Natural killer cell (primary cell): ENCODE measurements at regions not wholly inside any gene's neighbourhood (a gene's known extent, or its start where the extent isn't known, plus 50 kb on each side); places are given as distances from the start of the nearest gene placed in this dataset.
A peak's percentile ranks its signal among the peaks of the same experiment; 100 is the strongest.
"Not testable (repeated sequence)": the region's sequence is repeated elsewhere in the genome, so short reads cannot be mapped to it uniquely, and the experiment has no call there.

Experiments
- ATAC-seq, 3 donors: fragments of 150-1000 bp in 2 of 3; fragments of 200-7000 bp in 1 of 3; cut with Tn5 transposase; 1 replicate in 1 of 3; 2 replicates in 2 of 3; pipeline ENCODE4 v1.10.0; 2021; ENCODE audit warnings: mild to moderate bottlenecking in 2 of 3, moderate library complexity in 2 of 3
- DNase-seq, 2 donors: peaks; one replicate each; pipeline versions ENCODE4 v3.0.0 to v3.0.0-alpha.2; 2013 to 2021; ENCODE audit warnings: mixed read lengths in 1 of 2
- H3K27ac ChIP-seq: one replicate; pipeline ENCODE4 v1.5.1; 2013; ENCODE audit warnings: mild to moderate bottlenecking, low read length
- H3K27me3 ChIP-seq: one replicate; pipeline ENCODE4 v1.6.1; 2013; ENCODE audit warnings: low read length; ENCODE audit not compliant: control insufficient read depth, insufficient read depth
- H3K36me3 ChIP-seq: one replicate; pipeline ENCODE4 v1.6.1; 2013; ENCODE audit warnings: low read length; ENCODE audit not compliant: control insufficient read depth, insufficient read depth
- H3K4me1 ChIP-seq: one replicate; pipeline ENCODE4 v1.6.1; 2013; ENCODE audit warnings: low read length; ENCODE audit not compliant: control insufficient read depth, insufficient read depth
- H3K4me3 ChIP-seq: one replicate; pipeline ENCODE4 v1.5.1; 2013; ENCODE audit warnings: low read length
- H3K9me3 ChIP-seq: one replicate; pipeline ENCODE4 v1.6.1; 2013; ENCODE audit warnings: low read length; ENCODE audit not compliant: control insufficient read depth, insufficient read depth
- H3K27ac Mint-ChIP-seq, 2 donors: one replicate each; pipeline ENCODE4 v1.8.0; 2022; ENCODE audit warnings: mild to moderate bottlenecking in 2 of 2, mixed read lengths in 2 of 2, moderate library complexity in 1 of 2
- H3K27me3 Mint-ChIP-seq, 2 donors: one replicate each; pipeline ENCODE4 v1.8.0; 2022; ENCODE audit warnings: low read depth in 2 of 2, mixed read lengths in 2 of 2
- H3K36me3 Mint-ChIP-seq: one replicate; pipeline ENCODE4 v1.8.0; 2022; ENCODE audit warnings: mixed read lengths
- H3K4me1 Mint-ChIP-seq, 2 donors: one replicate each; pipeline ENCODE4 v1.8.0; 2022; ENCODE audit warnings: mixed read lengths in 2 of 2
- H3K4me3 Mint-ChIP-seq: one replicate; pipeline ENCODE4 v1.8.0; 2022; ENCODE audit warnings: mild to moderate bottlenecking, moderate library complexity, mixed read lengths
- H3K9me3 Mint-ChIP-seq, 2 donors: one replicate each; pipeline ENCODE4 v1.8.0; 2022; ENCODE audit warnings: mixed read lengths in 2 of 2
- CTCF ChIP-seq: fragments of 200-600 bp; IDR thresholded peaks from one replicate; pipeline ENCODE4 v1.8.0; 2022; ENCODE audit warnings: antibody characterized with exemption
- WGBS: methylation state at CpG from one replicate; pipeline ENCODE4 v1.1.7; 2013; ENCODE audit warnings: missing lambda C conversion rate; ENCODE audit not compliant: insufficient coverage; 5-methylcytosine and 5-hydroxymethylcytosine counted together
- intact Hi-C: fragments of 100-400 bp; cut with micrococcal nuclease; formaldehyde crosslinking; loops from one replicate; pipeline ENCODE4 v1.14.2; 2022

DNA sequence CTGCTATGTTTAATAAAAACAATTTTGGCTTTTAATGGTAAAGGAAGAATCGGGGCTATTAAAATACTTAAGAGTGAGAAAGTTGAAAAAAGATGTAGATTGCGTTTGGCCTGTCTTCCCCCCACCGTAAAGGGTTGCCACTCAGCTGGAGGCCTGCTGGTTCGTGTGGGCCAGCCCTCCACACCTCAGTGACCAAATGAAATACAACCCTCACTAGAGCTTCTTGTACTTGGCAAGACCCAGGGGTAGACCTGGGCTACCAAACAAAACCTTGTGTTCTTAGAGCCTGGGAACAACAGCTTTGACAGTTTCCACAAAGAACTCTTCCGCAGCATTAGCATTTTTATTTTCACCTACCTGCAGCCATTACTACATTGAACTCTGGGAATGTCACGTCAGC, 152.8 kb upstream of the PABPC3 start:
- 90% methylated on average over 6 of the region's 6 CpGs for WGBS
- Histone ChIP-seq H3K4me3 (no peak overlapping the region), H3K36me3 (no peaks in the 10 kb centered on the region), H3K27me3 (no peaks in the 10 kb centered on the region), H3K9me3 (no peaks in the 10 kb centered on the region), H3K4me1 (no peaks in the 10 kb centered on the region), H3K27ac (no peak overlapping the region)
- H3K36me3 Mint-ChIP-seq, result peaks cover 6% of the 10 kb centered on the region
- ATAC-seq (no peak), DNase-seq (no peak)
- TF ChIP-seq CTCF, result no peak
- no peak overlapping the region for H3K27ac Mint-ChIP-seq
- H3K9me3 Mint-ChIP-seq, result no peaks in the 10 kb centered on the region
- no peaks in the 10 kb centered on the region for H3K4me1 Mint-ChIP-seq
- intact Hi-C loops, result no loop called here
- no peak overlapping the region for H3K4me3 Mint-ChIP-seq
- no peaks in the 10 kb centered on the region for H3K27me3 Mint-ChIP-seq

DNA sequence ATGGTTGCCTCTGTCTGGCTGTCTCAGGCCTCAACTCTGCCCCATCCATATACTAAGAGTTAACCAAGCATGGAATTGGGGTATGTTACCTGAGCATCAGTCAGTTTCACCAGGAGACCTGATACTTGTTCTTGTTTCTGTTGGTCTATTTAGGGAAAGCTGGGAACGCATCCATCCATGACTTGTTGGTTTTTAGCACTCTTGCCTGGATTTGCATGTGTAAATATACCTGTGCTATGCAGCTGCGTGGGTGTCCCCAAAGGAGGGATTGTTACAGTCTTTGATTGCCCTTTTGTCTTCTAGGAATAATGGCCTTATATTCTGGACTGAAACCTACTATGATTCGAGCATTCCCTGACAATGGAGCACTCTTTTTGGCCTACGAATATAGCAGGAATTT, 151.9 kb upstream of the PABPC3 start:
- H3K36me3 Mint-ChIP-seq, H3K36me3 ChIP-seq, intact Hi-C loops, H3K27me3 ChIP-seq, H3K4me3 Mint-ChIP-seq, DNase-seq, H3K27me3 Mint-ChIP-seq, H3K9me3 Mint-ChIP-seq, H3K27ac Mint-ChIP-seq, ATAC-seq, H3K4me3 ChIP-seq, H3K4me1 Mint-ChIP-seq, H3K27ac ChIP-seq, H3K4me1 ChIP-seq, H3K9me3 ChIP-seq: not testable (repeated sequence)
- WGBS, result 64% methylated on average over 2 of the region's 4 CpGs

GRCh38 chr13:24948977-24949376, 147.0 kb upstream of the PABPC3 start:
- DNase-seq, intact Hi-C loops, H3K36me3 ChIP-seq, H3K27ac Mint-ChIP-seq, H3K36me3 Mint-ChIP-seq, H3K9me3 ChIP-seq, H3K4me1 Mint-ChIP-seq, H3K4me3 ChIP-seq, ATAC-seq, H3K9me3 Mint-ChIP-seq, H3K4me1 ChIP-seq, H3K4me3 Mint-ChIP-seq, H3K27ac ChIP-seq, H3K27me3 ChIP-seq, H3K27me3 Mint-ChIP-seq: not testable (repeated sequence)
- 100% methylated on average over 1 of the region's 2 CpGs for WGBS

DNA sequence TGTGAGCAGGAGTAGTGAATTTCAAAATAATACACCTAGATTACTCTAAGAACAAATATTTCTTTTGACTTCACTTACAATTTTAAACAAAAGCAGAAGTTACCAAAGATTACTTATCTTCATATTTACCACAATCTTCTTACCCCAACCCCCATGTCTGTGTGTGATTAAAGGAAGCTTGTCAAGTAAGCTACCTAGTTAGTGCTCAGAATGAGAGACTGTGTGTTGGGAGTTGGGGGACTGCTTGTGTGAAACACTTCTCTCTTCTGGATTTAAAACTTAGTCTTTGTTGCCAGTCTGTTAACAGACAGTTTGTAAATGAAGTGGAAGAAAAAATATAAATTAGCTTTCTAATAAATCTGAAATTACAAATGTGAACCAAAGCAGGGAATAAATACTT, 145.3 kb upstream of the PABPC3 start:
- H3K27me3 Mint-ChIP-seq, H3K27ac ChIP-seq, H3K4me1 Mint-ChIP-seq, H3K4me1 ChIP-seq, H3K9me3 Mint-ChIP-seq, H3K9me3 ChIP-seq, DNase-seq, H3K36me3 ChIP-seq, intact Hi-C loops, ATAC-seq, H3K36me3 Mint-ChIP-seq, H3K27me3 ChIP-seq, H3K4me3 ChIP-seq, H3K4me3 Mint-ChIP-seq: not testable (repeated sequence)
- H3K27ac Mint-ChIP-seq, result peak overlapping the region in 1 of 2 donors; percentile 56

DNA sequence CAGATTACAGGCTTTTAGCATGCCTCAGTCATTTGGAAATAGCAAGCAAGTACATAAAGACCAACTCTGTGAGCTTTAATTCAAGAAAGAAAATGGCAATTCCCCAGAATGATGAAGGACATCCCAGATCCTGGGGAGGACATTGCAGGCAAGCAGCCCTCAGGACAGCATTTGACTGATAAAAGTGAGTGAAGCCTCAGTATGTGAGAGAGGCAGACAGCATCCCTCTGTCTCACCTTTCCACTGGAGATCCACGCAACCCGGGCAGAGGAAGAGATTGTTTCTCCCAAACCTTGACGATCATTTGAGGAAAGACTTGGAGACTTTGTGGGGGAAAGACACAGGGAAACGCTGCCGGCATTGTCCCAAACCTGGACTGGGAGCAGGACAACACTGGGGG, 128.0 kb upstream of the PABPC3 start:
- 4% methylated on average over 3 of the region's 5 CpGs for WGBS

More for the DNA sequence above, 128.0 kb upstream of the PABPC3 start:
- H3K36me3 ChIP-seq, DNase-seq, H3K4me1 Mint-ChIP-seq, intact Hi-C loops, H3K4me3 ChIP-seq, H3K27me3 Mint-ChIP-seq, H3K4me1 ChIP-seq, H3K36me3 Mint-ChIP-seq, H3K4me3 Mint-ChIP-seq, H3K27me3 ChIP-seq, H3K27ac Mint-ChIP-seq, ATAC-seq, H3K9me3 Mint-ChIP-seq, H3K27ac ChIP-seq, H3K9me3 ChIP-seq: not testable (repeated sequence)
